A673 (cell line): ENCODE measurements at regions not wholly inside any gene's neighbourhood (a gene's known extent, or its start where the extent isn't known, plus 50 kb on each side); places are given as distances from the start of the nearest gene placed in this dataset.

Experiments used
- BruUV-seq: library from RNA; stranded (reverse); fragments of 400-500 nt; replicated peaks from 2 replicates; lab custom pipeline; 2021; lab: Mats Ljungman, UMichigan
- CTCF ChIA-PET: fragments of 300-600 bp; sonication (Branson Sonifier 250); formaldehyde crosslinking; loops from one replicate; lab custom pipeline; 2022; ENCODE audit warnings: antibody characterized with exemption; lab: Charles Lee
- POLR2A ChIA-PET: fragments of 300-600 bp; sonication (Branson Sonifier 250); formaldehyde crosslinking; loops from one replicate; lab custom pipeline; 2022; ENCODE audit warnings: antibody characterized with exemption; ENCODE audit not compliant: low non-redundant PET; lab: Charles Lee
- DNase-seq: peaks from one replicate; pipeline ENCODE4 v3.0.0-alpha.2; 2015; ENCODE audit warnings: low spot score
- H3K27ac ChIP-seq: fragments of 200-600 bp; sonication (generic); 2 replicates; pipeline ENCODE4 v1.5.1; 2016; ENCODE audit warnings: mixed run types, low read depth, mild to moderate bottlenecking, mixed read lengths, antibody characterized with exemption, low read length; ENCODE audit not compliant: poor library complexity, severe bottlenecking
- H3K27me3 ChIP-seq: fragments of 200-600 bp; sonication (generic); replicated peaks from 2 replicates; pipeline ENCODE4 v1.6.1; 2017; ENCODE audit warnings: mixed run types, low read depth, mild to moderate bottlenecking, mixed read lengths, antibody characterized with exemption, low read length; ENCODE audit not compliant: insufficient read depth, poor library complexity
- H3K36me3 ChIP-seq: fragments of 200-600 bp; sonication (generic); 2 replicates; pipeline ENCODE4 v1.6.1; 2016; ENCODE audit warnings: mixed run types, mild to moderate bottlenecking, mixed read lengths, antibody characterized with exemption, low read length; ENCODE audit not compliant: insufficient read depth, poor library complexity, severe bottlenecking
- H3K4me1 ChIP-seq: fragments of 200-600 bp; sonication (generic); 2 replicates; pipeline ENCODE4 v1.6.1; 2017; ENCODE audit warnings: mixed run types, mild to moderate bottlenecking, mixed read lengths, antibody characterized with exemption, low read length; ENCODE audit not compliant: insufficient read depth, poor library complexity, severe bottlenecking
- H3K4me3 ChIP-seq: fragments of 200-600 bp; sonication (generic); 2 replicates; pipeline ENCODE4 v1.5.1; 2016; ENCODE audit warnings: low read depth, mixed run types, mild to moderate bottlenecking, mixed read lengths, low read length; ENCODE audit not compliant: poor library complexity, severe bottlenecking
- H3K9me3 ChIP-seq: fragments of 200-600 bp; sonication (generic); 2 replicates; pipeline ENCODE4 v1.6.1; 2016; ENCODE audit warnings: mixed run types, low read depth, mild to moderate bottlenecking, mixed read lengths, antibody characterized with exemption, low read length; ENCODE audit not compliant: poor library complexity, severe bottlenecking
- CTCF ChIP-seq: fragments of 300-800, 200-600 bp; sonication (generic); conservative IDR thresholded peaks from 2 replicates; pipeline ENCODE4 v1.5.1; 2017; ENCODE audit warnings: low read depth, mild to moderate bottlenecking, antibody characterized with exemption, low read length, moderate library complexity, mixed read lengths
- EZH2 ChIP-seq: fragments of 200-600 bp; sonication (generic); IDR thresholded peaks from 2 replicates; pipeline ENCODE4 v1.6.1; 2017; ENCODE audit warnings: borderline replicate concordance, low read depth, mild to moderate bottlenecking, mixed read lengths, antibody characterized with exemption, low read length; ENCODE audit not compliant: poor library complexity, severe bottlenecking
- intact Hi-C: fragments of 100-400 bp; cut with micrococcal nuclease; formaldehyde crosslinking; loops from one replicate; pipeline ENCODE4 v1.10.0; 2022; ENCODE audit not compliant: unreplicated experiment

- Histone ChIP-seq H3K27me3 (no peaks in the 10 kb centered on the region), H3K9me3 (no peaks in the 10 kb centered on the region), H3K4me1 (no peaks in the 10 kb centered on the region), H3K4me3 (no peak overlapping the region), H3K36me3 (no peaks in the 10 kb centered on the region), H3K27ac (no peak overlapping the region)
- intact Hi-C loops: no loop called here
- TF ChIP-seq EZH2: no peak
- no peak for TF ChIP-seq CTCF
- DNase-seq: no peak
- ChIA-PET POLR2A (no interaction called here), CTCF (no interaction called here)
- BruUV-seq: no TSS peak
Measured at GRCh38 chr3:83890763-83891135, 1068.0 kb upstream of the CADM2 start.

DNA sequence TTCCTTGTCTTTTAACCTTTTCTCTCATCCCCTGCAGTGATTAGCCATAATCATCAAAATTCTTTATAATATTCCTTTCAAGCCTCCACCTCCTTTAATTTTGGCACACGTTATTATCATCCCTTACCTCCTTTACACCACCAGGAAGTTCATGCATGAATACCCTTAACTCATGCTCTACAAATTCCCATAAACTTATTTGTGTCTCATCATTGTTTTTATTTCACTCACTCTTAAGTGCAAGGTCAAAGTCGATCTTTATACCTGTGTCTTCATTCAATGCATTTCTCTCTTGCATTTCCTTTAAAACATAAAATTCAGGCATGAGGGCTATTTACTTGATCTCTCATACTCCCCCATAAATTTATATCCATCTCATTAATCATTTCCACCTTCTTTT is 1064.6 kb upstream of the CADM2 start:
- ChIA-PET CTCF (no interaction called here), POLR2A (no interaction called here)
- Histone ChIP-seq H3K27ac (no peak overlapping the region), H3K27me3 (no peaks in the 10 kb centered on the region), H3K9me3 (no peaks in the 10 kb centered on the region), H3K4me1 (no peaks in the 10 kb centered on the region), H3K4me3 (no peak overlapping the region), H3K36me3 (no peaks in the 10 kb centered on the region)
- intact Hi-C loops: no loop called here
- no peak for DNase-seq
- no TSS peak for BruUV-seq
- TF ChIP-seq EZH2 (no peak), CTCF (no peak)

- no TSS peak for BruUV-seq
- TF ChIP-seq CTCF (no peak), EZH2 (no peak)
- ChIA-PET POLR2A (no interaction called here), CTCF (no interaction called here)
- Histone ChIP-seq H3K4me1 (no peaks in the 10 kb centered on the region), H3K27me3 (no peaks in the 10 kb centered on the region), H3K9me3 (no peaks in the 10 kb centered on the region), H3K36me3 (no peaks in the 10 kb centered on the region), H3K4me3 (no peak overlapping the region), H3K27ac (no peak overlapping the region)
- no peak for DNase-seq
- intact Hi-C loops: no loop called here
Measured at GRCh38 chr3:83895892-83896291, 1062.9 kb upstream of the CADM2 start.
